ENCODE measurements at regions not wholly inside any gene's neighbourhood (a gene's known extent, or its start where the extent isn't known, plus 50 kb on each side); places are given as distances from the start of the nearest gene placed in this dataset.
A peak's percentile ranks its signal among the peaks of the same experiment; 100 is the strongest.

DNA sequence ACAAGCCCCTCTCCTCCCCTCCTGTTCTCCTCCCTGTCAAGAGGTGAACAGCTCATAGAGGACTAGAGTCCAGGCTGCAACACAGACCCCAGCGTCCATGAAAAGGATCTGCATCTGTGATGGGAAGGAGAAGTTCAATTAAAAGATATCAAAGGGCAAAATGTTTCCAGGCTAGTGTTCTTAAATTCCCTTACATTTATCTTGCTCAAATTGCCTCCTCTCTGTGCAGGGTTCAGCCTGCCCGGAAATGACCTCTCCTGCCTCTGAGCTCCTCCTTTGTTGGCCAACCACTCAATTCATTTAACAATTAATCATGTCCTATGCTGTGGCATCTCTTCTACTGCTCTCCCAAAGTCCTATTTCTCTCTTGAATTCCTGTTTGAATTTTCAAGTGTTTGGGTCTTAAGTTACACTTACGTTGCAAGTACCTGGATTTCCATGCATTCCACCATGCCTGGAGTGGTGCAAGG is 105.3 kb downstream of the TSN start:
- DNase-seq, result no peak

GRCh38 chr2:121862286-121862685 is 106.8 kb downstream of the TSN start:
- no peak for DNase-seq

GRCh38 chr2:121865914-121866313 is 110.5 kb downstream of the TSN start:
- no peak for DNase-seq

DNA sequence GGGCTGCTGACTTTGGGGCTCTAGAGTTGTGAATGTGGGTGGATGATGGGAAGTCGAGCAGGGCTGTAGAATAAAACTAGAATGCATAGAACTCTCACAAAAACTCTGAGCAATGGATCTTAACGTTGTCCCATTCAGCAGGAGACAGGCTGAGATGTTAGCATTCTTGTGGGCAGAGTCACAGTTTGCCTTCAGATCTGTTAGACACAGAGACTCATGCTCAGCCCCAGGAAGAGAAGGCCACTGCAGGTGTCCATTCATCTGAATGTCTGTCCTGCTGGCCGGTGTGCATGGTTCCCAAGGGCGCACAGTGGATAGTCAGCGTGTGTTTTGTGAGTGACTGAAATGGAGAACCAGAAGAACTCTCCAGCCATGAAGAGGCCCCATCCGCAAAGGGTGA is 111.3 kb downstream of the TSN start:
- no peak for DNase-seq

GRCh38 chr2:121868652-121869051 is 113.2 kb downstream of the TSN start:
- no peak for DNase-seq

DNA sequence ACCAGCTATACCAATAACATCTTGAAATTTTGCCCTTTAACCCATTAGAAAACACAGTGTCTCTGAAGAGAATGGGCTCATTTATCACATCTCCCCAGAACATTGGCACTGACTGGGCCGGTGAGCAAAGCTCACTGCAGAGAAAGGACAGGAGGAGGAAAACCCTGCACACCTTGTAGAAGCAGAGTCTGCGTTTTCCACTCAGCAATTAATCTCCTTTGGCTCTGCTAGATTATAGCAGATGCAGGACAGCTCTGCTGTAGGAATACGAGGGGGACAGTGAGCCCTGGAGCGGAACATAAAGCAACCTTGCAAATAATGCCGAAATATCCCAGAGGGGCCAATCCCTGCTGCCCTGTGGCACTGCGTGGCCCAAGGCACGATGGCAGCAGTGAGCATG is 113.9 kb downstream of the TSN start:
- DNase-seq, result no peak

DNA sequence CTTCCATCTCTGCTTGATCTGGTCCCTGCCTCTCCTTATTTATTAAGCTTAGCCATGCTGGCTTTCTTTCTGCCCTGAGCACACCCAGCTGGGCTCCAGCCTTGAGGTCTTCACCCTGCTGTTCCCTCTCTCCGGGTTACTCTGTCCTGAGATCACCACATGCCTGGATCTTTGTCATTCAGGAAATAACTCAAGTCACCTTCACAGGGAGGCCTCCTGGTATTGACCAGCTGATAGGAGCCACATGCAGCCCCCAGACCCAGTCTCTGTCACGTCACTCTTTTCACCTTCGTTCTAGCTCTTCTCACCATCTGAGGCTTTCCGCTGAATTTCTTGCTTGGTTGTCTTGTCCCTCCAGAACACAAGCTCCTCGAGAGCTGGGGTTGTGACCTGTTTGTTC is 114.4 kb downstream of the TSN start:
- no peak for DNase-seq

DNA sequence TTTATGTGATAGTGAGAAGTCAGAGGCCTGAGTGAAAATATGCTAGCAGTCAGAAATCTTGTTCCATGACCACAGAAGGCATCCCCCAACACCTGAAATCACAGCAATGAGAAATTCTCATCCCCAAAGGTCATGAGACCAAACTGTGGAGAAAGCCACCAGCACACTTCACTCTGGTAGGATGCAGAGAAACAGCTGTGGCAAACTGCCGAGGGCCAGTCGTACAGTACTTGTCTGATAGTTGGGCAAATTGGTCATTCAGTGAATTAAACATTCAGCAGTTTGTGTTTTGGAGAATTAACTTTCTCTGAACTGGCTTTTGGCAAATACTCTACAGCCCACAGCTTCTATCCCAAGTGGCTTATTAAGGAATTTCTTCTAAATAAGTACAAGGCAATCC is 117.2 kb downstream of the TSN start:
- no peak for DNase-seq

GRCh38 chr2:121873864-121874263 is 118.4 kb downstream of the TSN start:
- no peak for DNase-seq

- peak; percentile 19 for DNase-seq
Measured at GRCh38 chr2:121875585-121876185, 120.2 kb downstream of the TSN start.

- no peak for DNase-seq
Measured at GRCh38 chr2:121877366-121877765, 121.9 kb downstream of the TSN start.

DNA sequence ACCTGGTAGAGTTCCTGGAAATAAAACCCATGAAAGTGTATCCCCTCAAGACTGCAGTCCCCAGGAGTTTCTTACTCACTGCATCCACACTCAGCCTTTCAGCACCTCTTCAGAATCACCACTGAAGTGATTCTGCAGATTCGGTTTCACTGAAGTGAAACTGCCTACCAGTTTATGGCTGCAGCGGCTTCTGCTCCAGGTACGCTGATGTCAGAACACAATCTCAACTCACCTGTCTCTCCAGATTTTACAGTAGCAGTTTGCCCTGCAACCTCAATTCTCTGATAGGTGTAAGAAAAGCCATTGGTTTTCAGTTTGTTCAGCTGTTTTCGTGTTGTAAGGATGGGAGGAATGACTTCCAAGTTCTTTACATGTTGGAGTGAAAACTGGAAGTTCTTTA is 124.8 kb downstream of the TSN start:
- no peak for DNase-seq

DNA sequence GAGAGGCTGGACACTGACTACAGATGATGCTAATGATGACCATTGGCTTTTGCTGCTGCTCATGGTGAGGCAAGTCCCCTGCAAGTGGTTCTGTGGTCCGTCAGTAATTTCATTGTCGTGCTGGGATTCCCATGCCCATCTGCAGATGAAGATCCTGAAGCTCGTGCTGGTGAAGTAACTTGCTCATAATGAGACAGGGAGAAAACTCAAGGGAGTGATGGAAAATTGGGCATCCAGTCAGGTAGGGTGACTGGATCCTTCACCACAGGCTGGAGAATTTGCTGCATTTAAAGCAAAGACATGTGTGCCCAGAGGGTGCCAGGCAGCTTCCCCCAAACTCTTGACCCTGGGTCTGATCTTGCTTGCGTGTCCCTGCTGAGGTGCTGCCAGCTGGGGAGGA is 125.6 kb downstream of the TSN start:
- DNase-seq, result no peak

GRCh38 chr2:121881950-121882349 is 126.5 kb downstream of the TSN start:
- DNase-seq, result no peak

GRCh38 chr2:121884078-121884477 is 128.6 kb downstream of the TSN start:
- no peak for DNase-seq

DNA sequence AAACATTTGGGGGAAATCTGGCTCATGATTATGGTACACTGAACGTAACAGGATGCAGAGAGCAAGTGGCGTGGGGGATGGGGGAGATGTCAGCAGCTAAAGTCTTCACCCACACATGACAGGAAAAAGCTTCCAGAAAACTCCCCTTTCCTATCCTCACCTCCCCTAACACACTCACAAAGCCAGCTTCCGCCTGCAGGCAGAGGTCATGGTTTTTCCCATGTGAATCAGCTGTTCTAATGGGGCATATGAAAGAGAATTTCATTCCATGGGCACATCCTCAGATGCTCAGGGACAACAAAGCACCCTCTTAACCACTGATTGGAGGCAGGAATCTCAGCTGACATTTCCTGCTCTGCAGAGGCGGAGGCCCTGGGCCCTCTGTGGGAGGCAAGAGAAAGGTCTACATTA is 129.1 kb downstream of the TSN start:
- DNase-seq, result no peak

GRCh38 chr2:121886059-121886458 is 130.6 kb downstream of the TSN start:
- DNase-seq, result no peak

DNA sequence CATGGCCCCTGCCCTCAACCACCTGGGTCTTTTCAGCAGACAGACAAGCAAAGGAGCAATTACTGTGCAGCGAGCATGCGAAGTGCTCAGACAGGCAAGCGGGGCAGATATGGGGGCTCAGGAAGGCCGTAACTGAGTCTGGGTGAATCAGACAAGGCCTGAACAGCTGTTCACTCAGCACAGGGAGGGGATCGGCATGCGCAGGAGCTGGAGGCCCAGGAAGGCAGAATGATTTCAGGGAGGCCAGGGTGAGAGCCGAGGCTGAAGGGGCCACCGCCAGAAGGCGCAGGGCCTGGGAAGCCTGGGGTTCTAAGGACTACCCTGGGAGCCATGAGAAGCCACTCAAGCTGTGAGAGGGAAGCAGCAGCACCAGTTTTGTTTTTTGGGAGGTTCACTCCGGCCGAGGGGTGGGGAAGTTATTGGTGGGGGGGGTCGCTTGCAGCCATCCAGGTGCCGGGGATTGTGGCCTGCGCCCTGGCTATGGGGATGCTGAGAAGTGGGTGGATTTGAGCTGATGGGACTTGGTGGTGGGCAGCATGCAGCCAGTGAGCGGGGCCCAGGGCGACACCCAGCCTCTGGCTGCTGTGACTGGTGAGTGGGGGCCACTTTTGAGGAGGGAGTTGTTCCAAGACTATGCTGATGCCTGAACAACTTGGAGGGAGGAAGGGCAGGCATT is 132.2 kb downstream of the TSN start:
- no peak for DNase-seq

- no peak for DNase-seq
Measured at GRCh38 chr2:121888189-121888557, 132.7 kb downstream of the TSN start.

DNA sequence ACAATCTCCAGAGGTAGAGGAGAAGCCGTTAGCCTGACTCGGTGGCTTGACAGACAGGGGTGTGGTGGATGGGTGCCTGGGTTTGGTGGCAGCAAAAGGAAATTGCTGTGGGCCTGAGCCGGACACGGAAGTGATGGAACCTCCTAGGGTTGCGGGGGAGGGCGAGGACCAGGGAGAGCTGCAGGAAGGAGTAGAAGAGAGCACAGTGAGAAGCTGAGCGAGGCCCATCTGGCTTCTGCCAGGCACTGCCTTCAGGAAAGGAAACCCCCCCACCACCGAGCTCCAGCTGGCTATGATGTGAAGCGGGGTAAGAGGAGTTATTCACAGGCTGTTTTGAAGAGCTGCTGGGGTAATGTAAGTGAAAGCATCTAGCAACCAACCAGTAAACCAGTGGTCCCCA is 134.6 kb downstream of the TSN start:
- DNase-seq, result no peak

DNA sequence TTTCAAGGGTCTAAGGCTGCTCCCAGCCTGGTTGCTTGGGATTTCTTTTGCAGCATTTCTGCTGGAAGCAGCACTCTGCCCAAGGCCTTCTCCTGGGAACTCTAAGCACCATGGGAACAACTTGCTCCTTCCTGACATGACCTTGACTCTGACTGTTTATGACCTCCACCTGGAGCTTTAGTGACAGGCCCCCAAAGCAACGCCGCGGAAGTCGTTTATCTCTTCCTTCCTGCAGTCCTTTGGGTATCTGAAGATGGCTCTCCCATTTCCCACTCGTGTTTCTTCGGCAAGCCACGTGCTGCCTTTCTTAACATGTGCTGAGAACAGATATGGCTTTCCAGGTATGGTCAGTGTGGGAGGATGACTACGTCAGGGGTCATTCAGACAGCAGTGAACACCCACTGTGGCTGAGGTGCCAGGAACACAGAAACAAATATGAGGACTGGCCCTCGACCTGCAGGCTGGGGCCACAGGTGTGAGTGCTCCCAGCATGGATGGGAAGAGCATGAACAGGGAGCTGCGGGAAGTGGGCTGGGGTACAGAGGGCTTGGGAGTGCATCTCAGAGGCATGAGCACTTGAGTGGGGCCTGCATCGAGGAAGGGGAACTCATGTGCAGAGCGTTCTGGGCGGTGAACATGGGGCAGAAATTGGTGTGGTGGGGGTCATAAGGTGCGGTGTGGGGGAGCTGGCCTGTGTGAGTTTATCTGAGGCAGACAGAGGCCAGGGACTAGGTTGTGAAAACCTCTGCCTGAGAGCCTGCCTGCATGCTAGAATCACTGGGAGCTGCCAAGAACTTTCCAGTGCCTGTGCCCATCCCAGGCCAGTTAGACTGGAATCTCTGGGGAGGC is 140.5 kb downstream of the TSN start:
- no peak for DNase-seq

GRCh38 chr2:121897335-121897970 is 142.0 kb downstream of the TSN start:
- no peak for DNase-seq

DNA sequence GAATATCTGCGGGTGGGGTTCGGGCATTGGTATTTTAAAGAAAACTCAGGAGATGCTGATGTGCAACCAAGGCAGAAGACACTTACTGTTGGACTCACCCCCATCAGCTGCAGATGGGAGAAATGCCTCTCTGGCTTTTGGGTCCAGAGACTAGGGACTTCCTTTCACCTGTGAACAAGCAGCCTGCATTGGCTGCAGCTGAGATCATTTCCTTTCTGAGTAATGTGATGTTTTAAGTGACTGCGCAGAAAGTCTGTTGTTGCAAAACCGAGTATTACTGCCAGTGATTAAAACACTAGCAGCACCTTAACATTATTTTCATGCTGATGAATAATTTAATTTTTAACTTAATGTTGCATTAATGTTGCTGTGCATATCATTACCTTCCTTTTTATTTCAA is 143.0 kb downstream of the TSN start:
- DNase-seq, result no peak

All from hindlimb muscle (tissue), 1 donor.